ENCODE measurements at regions not wholly inside any gene's neighbourhood (a gene's known extent, or its start where the extent isn't known, plus 50 kb on each side); places are given as distances from the start of the nearest gene placed in this dataset.
"Not testable (repeated sequence)": the region's sequence is repeated elsewhere in the genome, so short reads cannot be mapped to it uniquely, and the experiment has no call there.

GRCh38 chr3:71927505-71928066 lies 142.6 kb upstream of the PROK2 start:
- no peak for DNase-seq

GRCh38 chr3:71926616-71927015 lies 141.7 kb upstream of the PROK2 start:
- DNase-seq: no peak

- peak; percentile 16 for DNase-seq
These were observed 141.3 kb upstream of the PROK2 start for GRCh38 chr3:71926262-71926600.

- not testable (repeated sequence) for DNase-seq
These were observed 140.7 kb upstream of the PROK2 start for GRCh38 chr3:71925511-71926261.

- no peak for DNase-seq
These were observed 139.8 kb upstream of the PROK2 start for GRCh38 chr3:71924721-71925120.

- DNase-seq: no peak
These were observed 136.1 kb upstream of the PROK2 start for GRCh38 chr3:71921036-71921435.

- no peak for DNase-seq
These were observed 134.6 kb upstream of the PROK2 start for GRCh38 chr3:71919572-71919971.

GRCh38 chr3:71917545-71917944 lies 132.6 kb upstream of the PROK2 start:
- no peak for DNase-seq

GRCh38 chr3:71916747-71917369 lies 131.9 kb upstream of the PROK2 start:
- peak; percentile 19 for DNase-seq

GRCh38 chr3:71912839-71913495 lies 128.0 kb upstream of the PROK2 start:
- no peak for DNase-seq

- DNase-seq: peak; percentile 10
These were observed 125.2 kb upstream of the PROK2 start for GRCh38 chr3:71910108-71910507.

GRCh38 chr3:71907996-71908395 lies 123.0 kb upstream of the PROK2 start:
- no peak for DNase-seq

GRCh38 chr3:71906976-71907375 lies 122.0 kb upstream of the PROK2 start:
- DNase-seq: no peak

GRCh38 chr3:71905426-71905825 lies 120.5 kb upstream of the PROK2 start:
- DNase-seq: no peak

GRCh38 chr3:71903936-71904335 lies 119.0 kb upstream of the PROK2 start:
- no peak for DNase-seq

- DNase-seq: no peak
These were observed 118.2 kb upstream of the PROK2 start for GRCh38 chr3:71903112-71903495.

GRCh38 chr3:71902258-71903111 lies 117.5 kb upstream of the PROK2 start:
- no peak for DNase-seq

- no peak for DNase-seq
These were observed 116.7 kb upstream of the PROK2 start for GRCh38 chr3:71901645-71902044.

GRCh38 chr3:71900057-71900456 lies 115.1 kb upstream of the PROK2 start:
- no peak for DNase-seq

GRCh38 chr3:71896751-71897150 lies 111.8 kb upstream of the PROK2 start:
- DNase-seq: no peak

GRCh38 chr3:71893702-71894479 lies 108.9 kb upstream of the PROK2 start:
- DNase-seq: no peak

- no peak for DNase-seq
These were observed 108.2 kb upstream of the PROK2 start for GRCh38 chr3:71893122-71893521.
